ENCODE measurements at regions not wholly inside any gene's neighbourhood (a gene's known extent, or its start where the extent isn't known, plus 50 kb on each side); places are given as distances from the start of the nearest gene placed in this dataset.

GRCh38 chr3:40598338-40598737, 73.6 kb downstream of the ZNF621 start:
- TF ChIP-seq CTCF (IDR thresholded peaks at IDR 0.05) (no peak), ZFX (IDR thresholded peaks at IDR 0.05; ENCODE audit: borderline replicate concordance) (no peak)
